Left renal cortex interstitium (tissue), 4 donors: ENCODE measurements at regions not wholly inside any gene's neighbourhood (a gene's known extent, or its start where the extent isn't known, plus 50 kb on each side); places are given as distances from the start of the nearest gene placed in this dataset.

Source experiments
- DNase-seq, 4 donors: peaks; one replicate each; pipeline ENCODE4 v3.0.0-alpha.2; 2013; ENCODE audit warnings: low read depth in 4 of 4, low spot score in 2 of 4, missing footprints in 1 of 4

DNA sequence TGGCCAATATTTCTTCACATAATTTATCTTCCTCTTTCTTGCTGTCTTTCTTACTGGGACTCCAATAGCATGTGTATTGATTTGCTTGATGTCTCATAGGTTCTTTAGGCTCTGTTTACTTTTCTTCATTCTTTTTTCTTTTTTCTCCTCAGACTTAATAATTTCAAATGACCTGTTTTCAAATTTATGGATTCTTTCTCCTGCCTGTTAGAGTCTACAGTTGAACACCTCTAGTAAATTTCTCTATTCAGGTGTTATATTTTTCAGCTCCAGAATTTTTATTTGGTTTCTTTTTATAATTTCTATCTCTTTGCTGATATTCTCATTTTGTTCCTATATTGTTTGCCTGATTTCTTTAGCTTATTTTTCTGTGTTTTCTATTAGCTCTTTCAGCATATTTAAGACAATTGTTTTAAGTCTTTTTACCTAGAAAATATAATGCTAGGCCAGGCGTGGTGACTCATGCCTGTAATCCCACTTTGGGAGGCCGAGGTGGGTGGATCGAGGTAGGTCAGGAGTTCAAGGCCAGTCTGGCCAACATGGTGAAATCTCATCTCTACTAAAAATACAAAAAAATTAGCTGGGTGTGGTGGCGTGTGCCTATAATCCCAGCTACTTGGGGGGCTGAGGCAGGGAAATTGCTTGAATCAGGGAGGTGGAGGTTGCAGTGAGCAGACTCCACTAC, 61.9 kb upstream of the TNS3 start:
- no peak for DNase-seq

DNA sequence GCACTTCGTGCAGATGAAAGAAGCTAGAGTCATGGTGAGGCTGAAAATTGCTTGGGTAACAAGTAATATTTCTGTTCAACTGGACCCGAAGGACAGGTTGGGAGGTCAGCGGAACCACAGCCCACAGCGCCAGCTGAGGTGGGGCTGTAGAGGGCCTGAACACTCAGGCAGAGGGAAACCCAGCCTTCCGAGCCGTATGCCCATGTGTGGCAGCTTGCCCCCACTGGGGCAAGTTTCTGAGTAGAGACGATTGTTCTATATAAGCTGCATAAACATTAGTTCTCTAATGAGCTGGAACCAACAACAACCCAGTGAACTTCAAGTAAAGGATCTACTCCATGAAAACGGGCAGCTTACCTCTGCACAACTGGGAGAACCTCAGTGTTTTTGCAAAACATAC, 58.4 kb upstream of the TNS3 start:
- no peak for DNase-seq

DNA sequence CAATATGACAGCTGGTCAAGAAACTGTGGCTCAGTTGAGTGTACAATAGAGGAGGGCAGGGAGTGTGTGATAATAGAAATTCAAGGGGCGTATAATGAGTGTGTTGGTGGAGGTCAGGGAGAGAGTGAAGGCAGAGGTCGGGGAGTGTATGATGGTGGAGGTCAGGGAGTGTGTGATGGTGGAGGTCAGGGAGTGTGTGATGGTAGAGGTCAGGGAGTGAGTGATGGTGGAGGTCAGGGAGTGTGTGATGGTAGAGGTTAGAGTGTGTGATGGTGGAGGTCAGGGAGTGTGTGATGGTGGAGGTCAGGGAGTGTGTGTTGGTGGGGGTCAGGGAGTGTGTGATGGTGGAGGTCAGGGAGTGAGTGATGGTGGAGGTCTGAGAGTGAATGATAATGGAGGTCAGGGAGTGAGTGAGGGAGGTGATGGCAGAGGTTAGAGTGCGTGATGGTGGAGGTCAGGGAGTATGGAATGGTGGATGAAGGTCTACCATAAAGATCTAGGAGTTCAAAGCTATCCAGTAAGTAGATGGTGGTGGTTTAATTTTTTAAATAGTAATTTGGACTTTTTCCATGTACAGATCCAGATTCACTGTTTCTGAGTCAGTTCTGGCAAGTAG, 57.7 kb upstream of the TNS3 start:
- no peak for DNase-seq

DNA sequence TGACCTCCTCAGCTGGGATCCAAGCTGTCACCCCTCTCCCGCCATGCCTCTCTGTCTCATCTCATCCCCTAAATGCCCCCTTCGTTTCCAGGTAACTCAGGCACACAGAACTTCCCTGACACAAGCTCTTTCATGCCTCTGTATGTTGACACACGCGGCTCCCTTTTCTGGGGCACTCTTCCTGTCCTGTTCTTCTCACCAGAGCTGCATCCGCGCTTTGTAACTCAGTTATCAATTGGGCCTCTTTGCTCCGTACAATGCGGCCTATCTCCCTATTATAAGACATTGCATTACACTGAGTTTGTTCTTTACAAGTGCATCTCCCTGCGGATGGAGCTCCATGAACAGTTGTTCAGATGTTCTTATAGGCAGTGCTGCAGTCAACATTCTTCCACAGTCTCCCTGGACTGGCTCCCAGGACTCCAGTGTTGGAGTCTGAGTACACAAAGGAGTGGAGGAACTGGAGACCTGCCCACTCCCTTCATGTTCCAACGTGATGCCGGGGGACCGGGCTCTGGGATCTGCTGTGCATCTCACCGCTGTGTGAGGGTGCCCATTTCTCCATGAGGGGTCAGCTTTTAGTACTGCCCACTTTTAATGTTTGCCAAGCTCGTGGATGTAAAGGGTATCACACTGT, 56.9 kb upstream of the TNS3 start:
- no peak for DNase-seq

DNA sequence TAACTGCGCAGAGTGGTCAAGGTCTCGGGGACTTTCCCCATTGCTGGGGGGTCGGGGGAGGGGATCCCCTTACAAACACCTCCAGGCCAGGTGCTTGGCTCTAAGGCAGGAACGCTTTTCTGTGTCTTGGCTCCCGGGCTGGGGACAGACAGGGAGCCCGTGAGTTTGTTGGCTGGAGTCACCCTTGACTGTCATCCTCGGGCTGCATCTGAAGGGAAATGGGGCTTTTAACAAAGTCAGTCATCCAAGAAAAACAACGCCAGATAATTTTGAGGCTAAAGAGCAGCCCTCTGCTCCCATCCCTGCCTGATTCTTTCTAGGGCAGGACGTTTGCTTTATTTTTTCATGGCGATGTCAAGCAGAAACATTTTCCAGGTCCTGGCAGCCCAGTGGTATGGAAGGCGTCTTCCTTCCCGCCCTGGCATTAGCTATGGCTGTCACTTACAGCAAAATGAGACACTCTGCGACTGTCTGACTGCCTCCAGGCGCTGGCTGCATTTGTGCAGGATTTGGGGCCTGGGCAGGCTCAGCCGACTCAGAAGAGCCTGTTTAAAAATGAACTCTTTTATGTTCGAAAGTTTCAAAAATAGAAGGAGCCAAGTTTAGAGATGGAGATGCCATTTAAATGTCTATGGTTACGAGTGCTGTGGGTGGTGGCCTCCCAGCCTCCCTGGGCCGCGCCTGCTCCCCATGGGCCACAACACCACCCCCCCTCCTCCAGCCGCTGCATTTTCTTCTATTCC, 54.7 kb upstream of the TNS3 start:
- no peak for DNase-seq

DNA sequence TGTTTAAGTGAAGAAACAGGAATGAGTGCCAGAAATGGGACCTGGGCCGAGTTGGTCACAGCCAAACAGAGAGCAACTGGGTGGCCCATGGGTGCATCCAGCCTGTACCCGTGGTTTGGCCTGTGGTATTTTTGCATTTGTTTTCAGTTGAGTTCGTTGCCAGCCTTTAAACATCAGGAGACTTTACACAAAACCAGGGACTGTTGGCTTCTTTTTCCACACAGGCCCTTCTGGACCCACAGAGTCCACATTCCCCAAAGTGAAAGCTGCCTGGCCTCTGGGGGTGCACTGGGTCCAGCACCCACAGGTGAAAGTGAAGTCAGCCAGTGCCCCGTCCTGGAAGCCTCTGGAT, 54.1 kb upstream of the TNS3 start:
- DNase-seq: no peak

DNA sequence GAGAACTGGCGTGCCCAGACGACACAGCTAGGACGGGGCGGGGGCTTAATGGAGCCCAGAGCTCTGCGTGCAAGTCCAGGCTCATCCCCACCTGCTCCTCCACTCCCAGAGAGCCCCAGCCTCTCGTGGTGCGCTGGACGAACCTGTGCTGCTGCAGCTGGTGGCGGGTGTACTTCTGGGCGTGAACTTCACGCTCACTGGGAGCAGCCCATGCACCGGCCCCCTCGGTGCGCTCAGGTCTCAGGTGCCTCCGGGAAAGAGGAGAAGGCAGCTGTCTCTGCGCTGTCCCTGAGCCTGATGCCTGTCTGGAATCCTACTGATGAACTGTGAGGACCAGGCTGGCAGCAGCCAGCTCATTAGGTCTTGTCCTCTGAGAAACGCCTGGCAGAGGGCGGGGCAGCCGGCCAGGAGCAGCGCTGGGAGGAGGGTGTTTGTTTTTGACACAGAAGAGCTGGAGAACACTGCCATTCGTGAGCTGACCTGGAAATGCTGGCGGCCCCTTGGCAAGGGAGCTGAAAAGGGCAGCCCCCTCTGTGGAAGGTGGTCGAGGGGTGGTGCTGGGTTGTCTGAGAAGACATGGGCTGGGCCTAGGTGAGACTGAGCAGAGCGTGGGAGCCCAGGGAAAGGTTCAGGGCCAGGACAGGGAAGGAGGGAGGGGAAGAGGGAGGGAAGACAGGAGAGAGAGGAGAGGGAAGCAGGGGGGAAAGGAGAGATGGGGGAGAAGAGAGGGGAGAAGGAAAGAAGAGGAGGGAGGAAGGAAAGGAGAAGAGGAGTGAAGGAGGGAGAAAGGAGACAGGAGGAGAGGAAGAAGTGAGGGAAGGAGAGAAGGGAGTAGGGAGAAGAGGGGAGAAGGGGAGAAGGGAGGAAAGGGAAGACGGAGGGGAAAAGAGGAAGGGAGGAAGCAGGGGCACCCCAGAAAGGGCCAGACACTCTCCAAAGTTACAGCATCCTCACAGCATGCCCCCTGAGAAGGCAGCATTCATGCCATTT, 53.5 kb upstream of the TNS3 start:
- no peak for DNase-seq

DNA sequence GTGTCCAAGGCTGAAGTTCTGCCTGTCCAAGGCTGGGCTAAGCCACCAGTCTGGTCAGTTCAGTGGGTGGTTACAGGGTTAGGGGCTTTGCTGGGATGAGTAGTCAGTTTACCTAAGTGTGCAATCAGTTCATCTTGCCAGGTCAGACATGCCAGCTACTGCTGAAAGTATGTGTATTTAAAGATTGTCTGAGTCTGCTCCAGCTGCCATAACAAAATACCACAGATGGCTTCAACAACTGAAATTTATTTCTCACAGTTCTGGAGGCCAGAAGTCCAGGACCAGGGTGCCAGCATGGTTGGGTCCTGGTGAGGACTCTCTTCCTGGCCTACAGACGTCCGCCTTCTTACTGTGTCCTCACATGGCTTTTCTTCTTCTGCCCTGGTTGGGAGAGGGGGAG, 52.4 kb upstream of the TNS3 start:
- no peak for DNase-seq

DNA sequence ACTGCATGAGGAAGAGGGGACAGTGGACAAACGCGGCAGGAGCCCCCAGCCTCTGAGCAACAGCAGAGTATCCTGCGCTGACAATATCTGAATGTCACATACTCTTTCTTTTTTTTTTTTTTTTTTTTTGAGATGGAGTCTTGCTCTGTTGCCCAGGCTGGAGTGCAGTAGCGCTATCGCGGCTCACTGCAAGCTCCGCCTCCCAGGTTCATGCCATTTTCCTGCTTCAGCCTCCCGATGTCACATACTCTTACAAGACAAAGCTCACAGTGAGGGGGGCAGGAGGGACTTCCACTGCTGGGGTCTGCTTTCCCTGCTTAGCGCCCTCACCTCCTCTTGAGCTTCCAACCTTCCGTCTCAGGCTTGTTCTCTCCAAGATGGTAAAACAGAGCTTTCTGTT, 51.2 kb upstream of the TNS3 start:
- no peak for DNase-seq
